Activated T-cell treated with anti-CD3 and anti-CD28 coated beads, Interleukin-2, amount 50 U/mL, for 72 hours (primary cell): ENCODE measurements at regions not wholly inside any gene's neighbourhood (a gene's known extent, or its start where the extent isn't known, plus 50 kb on each side); places are given as distances from the start of the nearest gene placed in this dataset.
"Not testable (repeated sequence)": the region's sequence is repeated elsewhere in the genome, so short reads cannot be mapped to it uniquely, and the experiment has no call there.

ENCODE experiments used
- ATAC-seq, 2 donors: fragments of 150-1000 bp; cut with Tn5 transposase; replicated peaks in 1 of 2; 2 replicates each; pipeline ENCODE4 v1.10.0; 2021; ENCODE audit warnings: moderate library complexity in 2 of 2, mild to moderate bottlenecking in 1 of 2
- DNase-seq, 2 donors: peaks; one replicate each; pipeline ENCODE4 v3.0.0; 2021 to 2022; ENCODE audit warnings: mixed read lengths in 1 of 2
- H3K27ac Mint-ChIP-seq: one replicate; pipeline ENCODE4 v1.8.0; 2022; ENCODE audit warnings: mild to moderate bottlenecking, moderate library complexity, mixed read lengths
- H3K27me3 Mint-ChIP-seq: one replicate; pipeline ENCODE4 v1.8.0; 2022; ENCODE audit warnings: low read depth, mixed read lengths
- H3K36me3 Mint-ChIP-seq, 2 donors: one replicate each; pipeline ENCODE4 v1.8.0; 2022; ENCODE audit warnings: mixed read lengths in 2 of 2, mild to moderate bottlenecking in 1 of 2; ENCODE audit not compliant: insufficient read depth in 2 of 2
- H3K4me1 Mint-ChIP-seq: one replicate; pipeline ENCODE4 v1.8.0; 2022; ENCODE audit warnings: low read depth, mixed read lengths
- H3K4me3 Mint-ChIP-seq, 2 donors: one replicate each; pipeline ENCODE4 v1.8.0; 2022; ENCODE audit warnings: mild to moderate bottlenecking in 2 of 2, mixed read lengths in 2 of 2, moderate library complexity in 2 of 2
- H3K9me3 Mint-ChIP-seq, 2 donors: one replicate each; pipeline ENCODE4 v1.8.0; 2022; ENCODE audit warnings: mixed read lengths in 2 of 2

- no peak for ATAC-seq
- Mint-ChIP-seq H3K4me3 (no peak overlapping the region), H3K4me1 (no peaks in the 10 kb centered on the region), H3K27ac (no peak overlapping the region), H3K9me3 (peaks cover 3 to 17% of the 10 kb centered on the region in 2 donors), H3K27me3 (no peaks in the 10 kb centered on the region), H3K36me3 (peaks cover 1 to 4% of the 10 kb centered on the region in 2 donors)
- no peak for DNase-seq
Measured at GRCh38 chr14:37695866-37696265, 100.4 kb downstream of the TTC6 start.

DNA sequence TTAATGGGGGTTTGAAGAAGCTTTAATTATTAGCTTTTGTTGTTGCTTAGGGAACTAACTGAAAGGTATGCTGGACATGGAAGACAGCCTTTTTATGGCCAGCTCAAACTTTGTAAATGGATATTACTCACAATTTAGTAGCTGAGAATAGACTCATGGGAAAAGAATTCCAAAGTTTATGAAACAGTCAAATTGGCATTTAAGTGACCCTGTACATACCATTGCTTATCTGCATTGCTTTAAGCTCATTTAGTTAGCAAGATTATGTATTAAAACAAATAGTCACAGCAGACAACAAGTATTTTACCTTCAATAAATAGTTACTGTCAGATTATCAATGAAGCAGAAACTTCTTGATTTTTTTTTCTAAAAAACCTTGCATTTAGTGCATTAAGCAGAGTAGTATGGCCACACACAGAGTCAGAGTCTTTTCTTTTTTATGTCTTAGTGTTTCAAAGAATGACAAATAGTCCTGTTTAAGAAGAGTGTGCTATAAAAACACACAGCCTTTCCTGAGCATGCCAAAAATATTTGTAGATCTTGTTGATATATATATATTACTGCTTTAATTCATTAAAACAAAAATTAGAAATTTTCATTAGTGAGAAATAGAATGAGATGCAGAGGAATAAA lies 102.2 kb downstream of the TTC6 start:
- DNase-seq (no peak), ATAC-seq (no peak)
- no peak overlapping the region for H3K4me3 Mint-ChIP-seq
- H3K27me3 Mint-ChIP-seq, result no peaks in the 10 kb centered on the region
- peaks cover 3 to 10% of the 10 kb centered on the region in 2 donors for H3K9me3 Mint-ChIP-seq
- H3K4me1 Mint-ChIP-seq, result no peaks in the 10 kb centered on the region
- peaks cover 0 to 2% of the 10 kb centered on the region in 2 donors for H3K36me3 Mint-ChIP-seq
- H3K27ac Mint-ChIP-seq, result no peak overlapping the region

DNA sequence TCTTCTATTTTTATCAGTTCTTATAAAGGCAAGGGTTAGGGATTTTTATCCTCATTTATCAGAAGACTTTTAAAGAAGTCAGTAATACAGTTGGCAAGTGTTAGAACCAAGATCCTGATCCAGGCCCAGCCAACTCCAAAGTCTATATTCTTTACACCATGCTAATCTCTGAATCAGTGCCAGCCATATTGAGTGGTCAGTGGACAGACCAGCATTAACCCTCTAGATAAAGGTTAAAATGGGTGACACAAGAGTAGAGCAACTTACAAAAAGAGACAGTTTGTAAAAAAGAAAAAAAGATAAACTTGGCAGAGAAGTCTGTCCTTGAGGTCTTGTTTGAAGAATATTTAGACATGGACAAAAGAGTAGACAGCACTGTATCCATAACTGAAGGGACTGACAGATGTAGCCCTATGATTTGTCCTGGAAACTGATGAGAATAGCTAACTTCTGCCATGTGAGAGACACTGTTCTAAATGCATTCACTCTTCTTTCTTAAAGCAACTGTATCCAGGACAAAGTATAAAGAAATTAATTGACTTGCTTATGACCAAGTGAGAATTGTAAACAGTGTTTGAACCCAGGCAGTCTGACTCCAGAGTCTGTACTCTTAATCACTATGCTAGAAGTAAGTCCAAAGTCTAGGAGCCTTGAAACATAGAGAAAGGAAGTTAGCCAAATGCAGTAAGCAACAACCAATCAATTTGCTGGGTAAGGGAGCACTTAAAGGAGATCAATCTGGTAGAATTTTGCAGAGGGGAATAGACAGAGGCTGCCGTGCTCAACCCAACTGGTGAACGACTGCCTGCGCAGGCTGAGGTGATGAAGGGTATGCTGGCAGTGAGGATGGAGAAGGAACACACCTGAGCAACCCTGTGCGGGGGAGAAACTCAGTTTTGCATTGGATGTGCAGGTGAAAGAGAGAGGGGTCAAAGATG lies 103.7 kb downstream of the TTC6 start:
- Mint-ChIP-seq H3K4me1 (no peaks in the 10 kb centered on the region), H3K9me3 (peaks cover 2 to 3% of the 10 kb centered on the region in 2 donors), H3K27ac (no peak overlapping the region), H3K4me3 (no peak overlapping the region), H3K36me3 (no peaks in the 10 kb centered on the region), H3K27me3 (no peaks in the 10 kb centered on the region)
- ATAC-seq (no peak), DNase-seq (no peak)

GRCh38 chr14:37707716-37708115 lies 112.3 kb downstream of the TTC6 start:
- H3K27me3 Mint-ChIP-seq, result no peaks in the 10 kb centered on the region
- ATAC-seq, result no peak
- H3K9me3 Mint-ChIP-seq, result no peaks in the 10 kb centered on the region
- no peaks in the 10 kb centered on the region for H3K36me3 Mint-ChIP-seq
- H3K4me1 Mint-ChIP-seq, result no peaks in the 10 kb centered on the region
- no peak for DNase-seq
- H3K27ac Mint-ChIP-seq, result no peak overlapping the region
- no peak overlapping the region for H3K4me3 Mint-ChIP-seq

- no peaks in the 10 kb centered on the region for H3K27me3 Mint-ChIP-seq
- DNase-seq, result no peak
- ATAC-seq, result no peak
- H3K4me1 Mint-ChIP-seq, result no peaks in the 10 kb centered on the region
- no peaks in the 10 kb centered on the region for H3K36me3 Mint-ChIP-seq
- no peak overlapping the region for H3K27ac Mint-ChIP-seq
- H3K4me3 Mint-ChIP-seq, result no peak overlapping the region
- H3K9me3 Mint-ChIP-seq, result no peaks in the 10 kb centered on the region
Measured at GRCh38 chr14:37708481-37708880, 113.1 kb downstream of the TTC6 start.

DNA sequence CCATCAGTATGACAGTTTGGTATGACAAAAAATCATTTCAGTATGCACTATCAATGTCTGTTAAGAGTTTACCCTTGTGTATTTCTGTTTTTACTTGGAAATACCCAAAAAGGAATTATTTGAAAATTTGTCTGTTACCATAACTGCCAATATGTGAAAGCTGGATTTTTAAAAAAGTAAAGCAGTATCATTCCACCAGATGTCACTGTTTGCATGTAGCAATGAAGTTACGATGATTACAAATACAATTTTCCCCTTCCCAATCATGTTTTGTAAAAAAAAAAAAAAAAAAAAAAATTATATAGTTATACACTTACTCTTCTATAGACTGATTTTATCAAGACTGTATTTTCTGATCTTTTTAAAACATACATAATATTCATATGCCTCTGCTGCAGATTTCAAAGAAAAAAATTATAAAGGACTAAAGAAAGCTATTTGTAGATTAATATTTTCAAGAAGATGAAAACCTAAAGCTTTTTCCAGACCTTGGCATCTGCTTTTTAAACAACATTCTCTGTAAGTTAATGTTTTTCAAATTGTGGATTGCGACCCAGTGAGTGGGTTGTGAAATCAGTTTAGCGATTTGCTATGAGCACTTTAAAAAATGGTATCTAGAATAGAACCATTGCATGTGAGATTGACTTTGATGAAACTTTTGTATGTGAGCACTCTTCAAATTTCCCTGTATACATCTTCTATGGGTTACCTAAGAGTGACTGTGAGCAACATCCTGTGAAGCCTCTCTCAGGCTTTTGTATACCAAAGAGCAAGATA lies 114.2 kb downstream of the TTC6 start:
- no peaks in the 10 kb centered on the region for H3K9me3 Mint-ChIP-seq
- H3K4me3 Mint-ChIP-seq, result no peak overlapping the region
- ATAC-seq (no peak), DNase-seq (no peak)
- no peaks in the 10 kb centered on the region for H3K36me3 Mint-ChIP-seq
- H3K4me1 Mint-ChIP-seq, result no peaks in the 10 kb centered on the region
- H3K27me3 Mint-ChIP-seq, result no peaks in the 10 kb centered on the region
- H3K27ac Mint-ChIP-seq, result no peak overlapping the region

DNA sequence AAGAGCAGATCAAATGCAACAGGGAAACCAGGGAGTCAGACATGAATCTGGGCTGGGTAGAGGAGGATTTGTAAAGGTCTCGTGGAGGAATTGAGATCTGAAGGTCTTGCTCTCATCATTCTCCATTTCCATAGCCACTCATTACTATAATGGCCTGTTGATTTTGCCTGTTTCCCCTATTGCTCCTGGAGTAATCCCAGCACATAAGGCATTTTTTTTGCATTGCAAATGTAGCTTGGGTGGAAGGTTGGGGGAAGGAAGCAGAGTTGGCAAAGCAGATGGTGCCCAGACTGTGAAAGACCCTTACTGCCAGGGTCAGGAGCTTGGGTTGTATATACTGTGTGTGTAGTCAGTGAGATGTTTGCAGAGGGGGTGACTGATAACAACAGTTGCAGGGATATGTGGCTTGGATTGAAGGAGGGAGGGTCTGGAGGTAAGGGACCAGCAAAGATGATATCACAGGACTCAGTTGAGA lies 116.0 kb downstream of the TTC6 start:
- Mint-ChIP-seq H3K9me3 (no peaks in the 10 kb centered on the region), H3K27me3 (no peaks in the 10 kb centered on the region), H3K36me3 (no peaks in the 10 kb centered on the region), H3K4me1 (no peaks in the 10 kb centered on the region), H3K4me3 (no peak overlapping the region), H3K27ac (no peak overlapping the region)
- DNase-seq, result no peak
- ATAC-seq, result no peak

- Mint-ChIP-seq H3K36me3 (no peaks in the 10 kb centered on the region), H3K27ac (no peak overlapping the region), H3K4me3 (no peak overlapping the region), H3K27me3 (no peaks in the 10 kb centered on the region), H3K9me3 (no peaks in the 10 kb centered on the region), H3K4me1 (no peaks in the 10 kb centered on the region)
- ATAC-seq (no peak), DNase-seq (no peak)
Measured at GRCh38 chr14:37711831-37712475, 116.5 kb downstream of the TTC6 start.

GRCh38 chr14:37712476-37712860 lies 117.0 kb downstream of the TTC6 start:
- H3K9me3 Mint-ChIP-seq, H3K4me3 Mint-ChIP-seq, ATAC-seq, H3K4me1 Mint-ChIP-seq, DNase-seq, H3K27me3 Mint-ChIP-seq, H3K27ac Mint-ChIP-seq, H3K36me3 Mint-ChIP-seq: not testable (repeated sequence)

DNA sequence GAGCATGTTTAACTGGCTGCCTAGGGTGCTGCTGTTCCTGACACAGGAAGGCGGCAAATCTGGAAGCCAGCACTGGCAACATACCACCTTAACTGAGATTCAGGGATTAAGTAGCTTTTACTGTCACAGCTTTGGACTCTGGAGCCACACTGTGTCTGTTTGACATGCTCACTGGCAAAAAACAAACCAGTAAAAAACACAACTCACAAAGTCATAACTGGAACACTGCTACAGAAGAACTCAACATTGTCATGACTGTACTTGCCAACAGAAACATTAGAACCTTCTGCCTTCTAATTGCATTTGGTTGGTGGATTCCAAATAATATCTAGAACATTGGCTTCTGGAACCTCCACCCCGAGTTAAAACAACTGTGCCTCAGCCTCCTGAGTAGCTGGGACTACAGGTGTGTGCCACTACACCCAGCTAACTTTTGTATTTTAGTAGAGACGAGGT lies 117.6 kb downstream of the TTC6 start:
- Mint-ChIP-seq H3K36me3 (no peaks in the 10 kb centered on the region), H3K4me3 (no peak overlapping the region), H3K27me3 (no peaks in the 10 kb centered on the region), H3K9me3 (no peaks in the 10 kb centered on the region), H3K4me1 (no peaks in the 10 kb centered on the region), H3K27ac (no peak overlapping the region)
- ATAC-seq (no peak), DNase-seq (no peak)

- H3K27ac Mint-ChIP-seq, result no peak overlapping the region
- H3K27me3 Mint-ChIP-seq, result no peaks in the 10 kb centered on the region
- no peak for ATAC-seq
- peaks cover 0 to 4% of the 10 kb centered on the region in 2 donors for H3K9me3 Mint-ChIP-seq
- H3K36me3 Mint-ChIP-seq, result no peaks in the 10 kb centered on the region
- no peak overlapping the region for H3K4me3 Mint-ChIP-seq
- DNase-seq, result no peak
- H3K4me1 Mint-ChIP-seq, result no peaks in the 10 kb centered on the region
Measured at GRCh38 chr14:37720131-37720530, 124.7 kb downstream of the TTC6 start.

DNA sequence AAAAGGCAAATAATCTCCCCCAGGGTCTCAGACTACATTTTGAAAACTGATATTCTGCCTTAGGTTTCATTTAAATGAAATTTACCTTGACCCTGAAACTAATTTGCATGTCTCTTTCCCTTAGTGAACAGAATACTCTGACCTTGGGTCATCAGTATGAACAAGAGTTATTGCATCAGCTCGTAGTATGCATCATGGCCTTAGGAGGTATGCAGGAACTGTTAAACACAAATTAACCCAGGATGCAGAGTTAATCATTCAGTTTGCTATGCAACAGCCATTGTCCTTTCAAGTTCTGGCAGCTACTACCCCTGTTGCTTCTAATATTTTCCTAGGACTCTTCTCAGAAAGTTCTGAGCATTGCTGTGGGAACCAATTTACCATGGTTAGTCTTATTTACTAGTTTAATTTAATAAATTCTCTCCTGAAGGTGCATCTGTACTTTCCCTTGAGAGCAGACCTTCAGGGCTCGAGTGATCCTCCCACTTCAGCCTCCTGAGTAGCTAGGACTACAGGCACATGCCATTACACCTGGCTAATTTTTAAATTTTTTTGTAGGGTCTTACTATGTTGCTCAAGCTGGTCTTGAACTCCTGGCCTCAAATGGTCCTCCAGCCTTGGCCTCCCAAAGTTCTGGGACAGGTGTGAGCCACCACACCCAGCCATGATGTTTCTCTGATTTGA lies 126.7 kb downstream of the TTC6 start:
- no peak for DNase-seq
- Mint-ChIP-seq H3K4me1 (no peaks in the 10 kb centered on the region), H3K9me3 (peaks cover 0 to 4% of the 10 kb centered on the region in 2 donors), H3K27ac (no peak overlapping the region), H3K4me3 (no peak overlapping the region), H3K27me3 (no peaks in the 10 kb centered on the region), H3K36me3 (no peaks in the 10 kb centered on the region)
- ATAC-seq, result no peak
